ENCODE measurements at regions not wholly inside any gene's neighbourhood (a gene's known extent, or its start where the extent isn't known, plus 50 kb on each side); places are given as distances from the start of the nearest gene placed in this dataset.

DNA sequence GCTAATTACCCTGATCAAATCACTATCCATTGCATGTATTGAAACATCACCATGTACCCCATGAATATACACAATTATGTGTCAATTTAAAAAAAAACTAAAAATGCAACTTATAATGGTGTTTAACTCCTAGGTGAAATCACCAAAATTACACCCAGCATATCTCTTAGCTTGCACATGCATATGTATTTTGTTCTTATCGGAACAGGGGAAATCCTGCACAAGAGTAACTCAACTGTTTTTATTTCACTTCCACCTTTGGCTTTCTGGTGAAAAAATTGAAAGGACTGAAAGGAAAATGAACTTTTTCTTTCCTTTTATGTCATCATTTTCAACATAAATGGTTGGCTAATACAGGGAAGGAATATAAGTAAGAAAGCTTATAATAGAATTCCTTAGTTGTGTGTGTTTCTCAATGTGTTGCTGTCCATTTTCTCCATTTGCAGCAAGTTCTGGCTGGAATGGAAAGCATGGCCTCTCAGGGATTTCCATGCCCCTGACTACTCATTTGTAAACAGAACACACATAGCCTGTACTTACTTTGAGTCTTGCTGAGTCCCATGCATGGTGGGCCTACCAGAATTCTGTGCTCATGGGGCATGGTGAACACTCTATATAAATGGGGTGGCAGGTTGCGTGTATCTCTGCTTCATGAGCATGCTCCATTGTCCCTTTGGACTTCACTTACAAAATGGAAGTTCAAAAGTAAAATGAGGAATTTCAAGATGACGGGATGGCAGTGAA is 462.0 kb downstream of the HS3ST3B1 start:
- no peak for DNase-seq (ENCODE audit: low read depth, low spot score)

- DNase-seq (ENCODE audit: low read depth, low spot score): no peak
Observed at GRCh38 chr17:14760719-14761411, 460.0 kb downstream of the HS3ST3B1 start.

GRCh38 chr17:14760212-14760611 is 459.3 kb downstream of the HS3ST3B1 start:
- DNase-seq (ENCODE audit: low read depth, low spot score): no peak

DNA sequence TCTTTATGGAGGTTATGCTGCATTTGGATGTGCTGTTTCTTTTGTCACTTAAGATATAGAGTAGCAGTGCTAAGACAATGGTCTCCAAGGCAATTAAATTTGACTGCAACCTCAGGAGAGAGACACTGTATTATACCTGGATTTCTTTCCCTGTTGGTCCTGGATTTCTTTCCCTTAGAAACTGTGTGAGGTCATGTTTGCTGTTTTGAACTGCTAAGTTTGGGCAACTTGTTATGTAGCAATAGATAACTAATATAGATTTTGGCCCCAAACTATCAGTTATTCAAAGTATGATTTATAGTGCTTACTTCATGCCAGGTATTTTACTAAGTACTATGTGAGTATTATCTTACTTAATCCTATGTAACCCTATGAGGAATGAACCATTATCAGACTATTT is 458.4 kb downstream of the HS3ST3B1 start:
- DNase-seq (ENCODE audit: low read depth, low spot score): no peak

- DNase-seq (ENCODE audit: low read depth, low spot score): no peak
Observed at GRCh38 chr17:14756479-14756878, 455.6 kb downstream of the HS3ST3B1 start.

- DNase-seq (ENCODE audit: low read depth, low spot score): no peak
Observed at GRCh38 chr17:14755002-14755401, 454.1 kb downstream of the HS3ST3B1 start.

- DNase-seq (ENCODE audit: low read depth, low spot score): no peak
Observed at GRCh38 chr17:14753383-14753782, 452.5 kb downstream of the HS3ST3B1 start.

DNA sequence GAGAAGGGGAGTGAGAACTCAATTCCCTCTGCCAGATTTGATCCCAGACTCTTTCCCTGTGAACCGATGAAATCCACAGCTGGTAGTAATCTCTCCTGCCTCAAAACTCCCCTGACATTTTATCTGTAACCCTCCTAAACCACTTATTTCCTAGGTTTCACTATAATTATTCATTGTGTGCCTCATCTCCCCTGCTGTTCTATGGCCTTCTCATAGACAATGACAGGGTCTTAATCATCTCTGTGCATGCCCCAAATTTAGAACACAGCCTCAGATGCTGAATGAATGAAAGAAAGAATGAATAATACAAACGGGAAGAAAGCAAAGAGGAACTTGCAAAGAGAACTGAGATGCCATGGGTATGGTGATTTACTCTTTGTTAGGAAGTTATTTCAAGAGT is 451.1 kb downstream of the HS3ST3B1 start:
- DNase-seq (ENCODE audit: low read depth, low spot score): no peak

GRCh38 chr17:14750866-14751265 is 450.0 kb downstream of the HS3ST3B1 start:
- no peak for DNase-seq (ENCODE audit: low read depth, low spot score)

DNA sequence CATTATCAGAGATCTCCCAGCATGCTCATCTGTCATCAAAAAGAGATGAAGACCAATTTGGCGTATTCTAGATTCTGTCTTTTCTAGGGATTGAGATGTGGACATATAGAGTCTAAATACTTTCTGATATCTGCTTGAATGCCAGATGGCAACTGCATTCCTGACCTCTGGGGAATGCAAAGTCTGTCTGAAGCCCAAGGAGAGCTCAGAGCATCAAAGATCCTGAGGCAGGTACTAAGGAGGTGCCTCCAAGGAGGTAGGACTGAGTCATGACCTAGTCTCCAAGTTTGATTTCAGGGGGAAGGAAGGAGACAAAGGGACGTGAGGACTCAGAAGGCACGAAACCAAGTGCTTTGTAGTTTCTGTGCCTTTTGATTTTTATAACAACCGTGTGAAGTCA is 448.4 kb downstream of the HS3ST3B1 start:
- DNase-seq (ENCODE audit: low read depth, low spot score): no peak

- no peak for DNase-seq (ENCODE audit: low read depth, low spot score)
Observed at GRCh38 chr17:14748036-14748710, 447.3 kb downstream of the HS3ST3B1 start.

- DNase-seq (ENCODE audit: low read depth, low spot score): no peak
Observed at GRCh38 chr17:14747603-14747950, 446.7 kb downstream of the HS3ST3B1 start.

- no peak for DNase-seq (ENCODE audit: low read depth, low spot score)
Observed at GRCh38 chr17:14746822-14747602, 446.1 kb downstream of the HS3ST3B1 start.

DNA sequence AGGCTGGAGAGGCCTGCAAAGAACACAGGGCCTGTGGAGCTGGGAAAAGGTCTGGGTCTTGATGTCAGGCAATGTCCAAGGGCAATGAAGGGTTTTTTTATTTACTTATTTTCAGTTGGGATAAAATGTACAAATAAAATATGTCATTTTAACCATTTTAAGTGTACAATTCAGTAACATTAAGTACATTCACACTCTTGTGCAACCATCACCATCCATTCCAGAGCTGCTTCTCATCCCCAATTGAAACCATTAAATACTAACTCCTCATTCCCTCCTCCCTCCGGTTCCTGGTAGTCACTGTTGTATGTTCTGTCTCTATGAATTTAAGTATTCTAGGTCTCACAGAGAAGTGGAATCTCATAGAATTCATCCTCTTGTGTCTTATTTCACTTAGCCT is 444.7 kb downstream of the HS3ST3B1 start:
- DNase-seq (ENCODE audit: low read depth, low spot score): no peak

DNA sequence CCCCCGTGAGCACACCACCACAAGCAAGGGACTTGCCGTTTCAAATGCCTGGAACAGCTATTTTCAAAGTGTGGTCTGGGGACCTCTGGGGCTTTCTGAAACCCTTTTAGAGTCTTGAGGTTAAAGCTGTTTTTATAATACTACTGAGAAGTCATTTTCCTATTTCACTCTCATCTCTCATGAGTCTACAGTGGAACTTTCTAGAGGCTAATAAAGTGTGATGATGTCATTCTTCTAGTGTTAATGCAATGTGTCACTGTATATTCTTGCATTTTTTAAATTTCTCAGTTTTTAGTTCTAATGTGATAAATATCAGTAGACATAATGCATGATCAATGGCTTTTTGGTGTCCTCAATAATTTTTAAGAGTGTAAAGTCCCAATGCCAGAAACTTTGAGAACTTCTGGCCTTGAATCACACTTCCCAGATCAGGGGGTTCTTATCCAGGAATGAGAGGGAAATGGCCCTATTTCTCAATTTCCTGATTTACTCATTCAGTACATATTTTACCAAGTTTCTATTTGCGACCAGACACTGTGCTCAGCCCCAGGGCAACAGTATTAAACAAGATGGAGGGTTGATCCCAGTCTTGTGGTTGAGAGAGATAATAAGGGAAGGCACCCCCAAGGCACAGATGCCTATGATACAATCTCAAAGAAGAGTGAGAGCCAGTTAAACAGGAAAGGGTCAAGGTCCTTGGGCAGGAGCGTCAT is 444.0 kb downstream of the HS3ST3B1 start:
- no peak for DNase-seq (ENCODE audit: low read depth, low spot score)

DNA sequence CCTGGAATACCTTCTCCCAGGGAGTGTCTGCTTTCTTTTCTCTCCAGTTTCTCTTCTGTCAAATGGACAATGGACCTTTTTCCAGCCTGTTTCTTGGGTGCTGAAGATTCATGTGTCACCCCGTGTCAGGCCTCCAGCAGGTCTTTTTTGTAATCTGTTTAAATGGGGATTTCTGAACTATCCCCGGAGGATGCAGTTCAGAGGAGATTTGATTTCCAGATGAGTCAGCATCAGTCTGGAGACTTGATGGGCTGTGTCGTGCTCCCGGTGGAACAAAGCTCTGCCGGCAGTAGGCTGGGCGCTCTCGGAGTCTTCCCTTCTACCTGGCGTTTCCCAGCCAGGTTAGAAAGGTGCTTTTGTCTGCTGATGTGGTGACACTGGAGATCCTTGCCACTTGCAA is 440.6 kb downstream of the HS3ST3B1 start:
- no peak for DNase-seq (ENCODE audit: low read depth, low spot score)

DNA sequence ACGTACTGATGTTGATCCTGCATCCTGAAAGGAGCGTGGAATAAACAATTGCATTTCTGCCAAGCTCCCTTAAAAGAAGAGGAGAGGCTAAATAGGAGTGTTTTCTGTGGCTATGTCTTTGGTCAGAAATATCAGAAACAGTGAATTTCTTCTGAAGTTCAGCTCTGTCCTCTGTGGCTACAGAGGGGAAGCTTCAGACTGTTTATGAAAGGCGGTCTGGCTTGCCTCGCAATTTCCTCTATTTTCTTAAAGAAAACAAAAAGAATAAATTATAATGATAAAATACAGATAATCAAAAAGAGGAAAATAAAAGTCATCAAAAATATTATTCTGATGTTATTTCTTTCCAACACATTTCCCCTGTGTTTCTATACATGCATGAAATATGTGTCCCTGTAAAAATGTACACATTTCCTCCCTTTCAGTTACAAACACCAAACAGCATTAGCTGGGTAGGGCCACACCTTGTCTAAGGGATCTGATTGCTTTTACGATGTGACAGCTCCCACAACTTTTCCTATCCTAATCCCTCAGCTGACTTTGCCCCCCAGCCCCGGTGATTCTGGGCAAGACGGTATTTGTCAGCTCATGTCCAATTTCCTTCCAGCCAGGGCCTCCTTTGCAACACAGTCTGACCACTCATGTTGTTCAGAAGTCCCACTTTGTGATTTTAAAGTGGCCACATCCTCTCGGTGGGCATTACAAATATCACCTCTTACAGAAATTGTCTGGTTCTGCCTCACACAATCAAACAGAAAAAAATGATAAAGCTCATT is 439.0 kb downstream of the HS3ST3B1 start:
- no peak for DNase-seq (ENCODE audit: low read depth, low spot score)

DNA sequence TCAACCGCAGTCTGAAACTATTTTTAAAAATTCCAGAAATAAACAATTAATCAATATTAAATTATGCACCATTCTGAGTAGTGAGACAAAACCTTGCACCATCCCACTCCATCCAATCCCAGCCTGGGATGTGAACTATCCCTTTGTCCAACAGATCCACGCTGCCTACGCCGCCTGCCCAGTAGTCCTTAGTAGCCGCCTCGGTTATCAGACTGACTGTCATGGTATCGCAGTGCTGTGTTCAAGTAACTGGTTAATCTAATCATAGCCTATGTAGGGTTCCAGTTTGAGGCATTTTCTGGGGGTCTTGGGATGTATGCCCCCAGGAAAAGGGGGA is 437.7 kb downstream of the HS3ST3B1 start:
- no peak for DNase-seq (ENCODE audit: low read depth, low spot score)

DNA sequence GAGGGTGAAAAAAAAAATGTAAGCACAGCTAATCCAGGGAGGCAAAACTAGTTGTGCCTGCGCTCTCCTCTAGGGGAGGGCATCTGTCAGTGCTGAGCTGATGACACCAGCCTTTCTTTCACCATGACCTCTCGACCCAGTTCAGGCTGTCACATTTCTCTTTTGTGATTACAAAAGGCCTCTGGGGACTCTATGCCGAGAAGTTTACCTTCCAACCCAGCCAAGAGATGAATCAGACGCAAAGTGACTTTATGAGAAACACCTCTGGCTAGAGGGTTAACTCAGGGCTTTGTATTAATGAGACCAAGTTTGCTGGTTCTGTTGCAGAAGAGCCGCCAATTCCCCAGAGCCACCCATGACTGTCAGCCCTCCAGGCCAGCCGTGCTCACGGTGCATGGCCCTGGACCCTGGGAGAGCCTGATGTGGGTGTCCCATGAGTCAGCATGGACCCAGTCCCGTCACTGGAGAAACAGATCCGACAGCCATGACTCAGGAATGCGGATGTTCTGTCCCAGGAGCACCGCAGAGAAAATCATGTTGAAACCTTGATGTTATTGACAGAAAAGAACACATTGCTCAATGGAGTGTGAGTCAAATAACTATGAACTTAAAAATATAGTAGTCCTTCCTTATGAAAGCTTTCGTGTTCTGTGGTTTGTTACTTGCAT is 437.2 kb downstream of the HS3ST3B1 start:
- peak; percentile 68 for DNase-seq (ENCODE audit: low read depth, low spot score)

DNA sequence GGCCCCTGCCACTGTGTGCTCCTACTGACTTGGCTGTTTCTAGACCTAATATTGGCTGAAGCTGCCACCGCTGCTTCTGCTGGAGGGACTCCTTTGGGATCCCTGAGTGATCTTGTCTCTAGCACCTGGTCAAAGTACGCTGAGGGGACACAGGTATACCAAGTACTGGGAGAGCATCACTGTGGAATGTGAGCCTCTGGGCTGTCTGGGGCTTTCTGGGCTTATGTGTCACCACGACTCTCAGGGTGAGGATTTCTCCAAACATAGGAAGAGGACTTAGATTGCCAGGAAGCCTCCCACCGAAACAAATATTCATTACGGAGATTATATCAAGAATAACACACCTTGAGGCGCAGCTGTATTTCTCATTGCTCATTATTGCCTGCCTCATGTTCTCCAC is 435.8 kb downstream of the HS3ST3B1 start:
- DNase-seq (ENCODE audit: low read depth, low spot score): no peak
